ENCODE measurements at regions not wholly inside any gene's neighbourhood (a gene's known extent, or its start where the extent isn't known, plus 50 kb on each side); places are given as distances from the start of the nearest gene placed in this dataset.
"Not testable (repeated sequence)": the region's sequence is repeated elsewhere in the genome, so short reads cannot be mapped to it uniquely, and the experiment has no call there.

GRCh38 chr14:43522901-43523300 lies 984.2 kb downstream of the FSCB start:
- DNase-seq = no peak

- DNase-seq = no peak
Observed at GRCh38 chr14:43522191-43522590, 984.9 kb downstream of the FSCB start.

GRCh38 chr14:43503508-43503907 lies 1003.6 kb downstream of the FSCB start:
- DNase-seq = no peak

- not testable (repeated sequence) for DNase-seq
Observed at GRCh38 chr14:43492359-43492758, 1014.7 kb downstream of the FSCB start.

- DNase-seq = no peak
Observed at GRCh38 chr14:43483415-43483814, 1023.7 kb downstream of the FSCB start.

DNA sequence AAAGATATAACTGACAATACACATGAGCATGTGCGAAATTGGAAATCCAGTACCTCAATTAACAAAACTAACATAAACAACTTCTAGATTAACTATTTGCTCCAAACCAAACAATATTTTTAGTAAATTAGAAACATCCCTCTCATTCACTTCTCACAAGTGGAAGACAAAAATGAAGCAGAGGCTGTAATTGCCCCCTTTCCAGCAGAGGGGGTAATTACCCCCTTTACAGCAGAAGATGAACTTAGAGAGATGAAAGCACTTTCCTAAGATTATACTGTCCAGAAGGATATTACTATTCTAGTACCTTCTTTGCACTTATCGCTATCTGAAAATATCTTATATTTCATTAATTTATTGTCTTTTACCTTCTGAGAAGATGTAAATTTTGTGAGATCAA lies 1025.2 kb downstream of the FSCB start:
- DNase-seq = no peak

DNA sequence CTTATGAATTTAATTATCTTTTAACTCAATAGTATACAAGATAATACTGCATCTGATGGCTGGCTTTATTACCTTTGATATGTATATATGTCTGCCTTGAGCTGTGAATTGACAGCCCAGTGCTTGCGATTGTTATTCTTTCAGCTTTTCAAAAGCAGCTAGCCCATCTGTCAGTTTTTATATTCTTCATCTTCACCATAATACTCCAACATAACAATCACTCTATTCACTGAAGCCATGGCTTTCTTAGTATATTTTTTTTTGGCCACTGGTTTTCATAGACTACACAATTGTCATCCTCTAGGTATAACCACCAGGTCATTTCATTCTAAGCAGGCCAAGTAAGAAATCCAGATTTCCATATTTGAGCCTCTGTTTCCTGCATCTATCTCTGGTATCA lies 1026.1 kb downstream of the FSCB start:
- DNase-seq = no peak

- no peak for DNase-seq
Observed at GRCh38 chr14:43479596-43480195, 1027.4 kb downstream of the FSCB start.

- no peak for DNase-seq
Observed at GRCh38 chr14:43476822-43477221, 1030.3 kb downstream of the FSCB start.

DNA sequence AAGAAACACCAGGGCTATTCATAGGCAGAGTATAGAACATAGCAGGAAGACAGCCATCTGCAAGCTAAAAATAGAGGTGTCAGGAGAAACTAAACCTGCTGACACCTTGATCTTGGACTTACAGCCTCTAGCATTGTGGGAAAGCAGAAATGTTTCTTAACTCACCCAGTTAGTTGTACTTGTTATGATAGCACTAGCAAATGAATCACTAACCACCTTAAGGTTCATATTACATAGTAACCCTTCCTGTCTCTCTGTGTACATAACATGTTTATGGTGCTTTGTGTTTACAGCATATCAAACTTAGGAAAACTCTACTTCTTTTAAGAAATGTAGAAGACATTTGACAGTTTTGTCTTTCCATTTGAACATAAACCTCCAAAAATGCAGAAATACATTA lies 1031.3 kb downstream of the FSCB start:
- no peak for DNase-seq

DNA sequence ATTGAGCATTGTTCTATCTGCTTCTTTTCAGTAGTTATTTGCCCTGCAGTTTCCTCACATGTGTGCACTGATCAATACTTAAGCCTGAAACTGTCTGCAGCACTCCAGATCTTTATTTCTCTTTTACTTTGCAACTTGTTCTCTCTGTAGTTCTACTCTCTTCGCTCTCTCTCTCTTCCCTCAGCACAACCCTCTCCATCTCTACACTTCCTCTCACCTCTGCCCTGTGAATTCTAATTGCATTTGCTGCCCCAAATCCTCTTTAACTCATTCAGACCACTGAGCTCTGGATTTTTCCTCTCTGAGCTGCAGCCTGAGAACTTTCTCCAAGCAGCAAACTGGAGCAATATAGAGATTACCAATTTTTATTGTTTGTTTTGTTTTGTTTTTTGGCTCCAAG lies 1035.5 kb downstream of the FSCB start:
- DNase-seq = no peak

DNA sequence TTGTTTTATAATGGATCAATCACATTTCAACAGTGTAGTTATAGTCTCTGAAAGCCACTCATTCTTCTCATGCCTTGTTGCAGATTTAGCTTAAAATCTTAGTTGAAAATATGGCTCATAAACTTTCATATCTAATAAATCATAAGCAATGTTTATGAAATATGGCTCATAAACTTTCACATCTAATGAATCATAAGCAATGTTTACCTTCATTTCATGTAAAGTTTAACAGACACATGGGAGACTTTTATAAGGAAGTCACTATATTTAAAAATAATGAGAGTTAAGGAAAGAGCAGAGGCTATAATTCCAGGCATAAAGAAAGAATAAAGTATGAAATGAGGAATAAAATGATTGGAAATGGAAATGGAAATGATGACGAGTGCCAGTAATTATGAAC lies 1042.1 kb downstream of the FSCB start:
- no peak for DNase-seq

- DNase-seq = no peak
Observed at GRCh38 chr14:43449291-43449690, 1057.8 kb downstream of the FSCB start.

DNA sequence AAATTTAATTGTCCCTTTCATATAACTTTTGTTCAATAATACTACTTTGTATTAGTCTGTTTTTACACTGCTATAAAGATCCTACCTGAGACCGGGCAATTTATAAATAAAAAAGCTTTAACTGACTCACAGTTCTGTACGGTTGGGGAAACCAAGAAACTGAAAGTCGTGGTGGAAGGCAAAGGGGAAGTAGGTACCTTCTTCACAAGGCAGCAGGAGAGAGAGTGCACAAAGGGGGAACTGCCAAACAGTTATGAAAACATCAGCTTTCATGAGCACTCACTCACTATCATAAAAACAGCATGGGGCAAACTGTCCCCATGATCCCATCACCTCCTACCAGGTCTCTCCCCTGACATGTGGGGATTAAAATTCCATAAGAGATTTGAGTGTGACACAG lies 1069.0 kb downstream of the FSCB start:
- DNase-seq = no peak

DNA sequence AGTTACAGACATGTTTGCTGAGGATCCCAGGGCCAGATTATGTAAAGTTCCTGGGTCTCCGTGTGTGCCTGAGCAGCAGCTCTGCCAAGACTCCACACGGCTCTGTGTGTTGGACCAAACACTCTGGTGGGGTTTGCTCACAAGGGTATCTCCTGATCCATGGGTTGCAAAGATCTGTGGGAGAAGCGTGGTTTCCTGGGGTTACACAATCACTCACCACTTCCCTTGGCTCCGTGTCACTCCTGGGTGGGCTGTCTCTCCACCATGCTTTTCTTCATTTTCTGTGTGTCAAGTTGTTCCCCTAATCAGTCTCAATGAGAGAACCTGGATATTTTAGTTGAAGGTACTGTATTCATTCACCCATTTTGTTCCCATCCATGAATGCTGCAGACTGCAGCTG lies 1088.8 kb downstream of the FSCB start:
- no peak for DNase-seq

DNA sequence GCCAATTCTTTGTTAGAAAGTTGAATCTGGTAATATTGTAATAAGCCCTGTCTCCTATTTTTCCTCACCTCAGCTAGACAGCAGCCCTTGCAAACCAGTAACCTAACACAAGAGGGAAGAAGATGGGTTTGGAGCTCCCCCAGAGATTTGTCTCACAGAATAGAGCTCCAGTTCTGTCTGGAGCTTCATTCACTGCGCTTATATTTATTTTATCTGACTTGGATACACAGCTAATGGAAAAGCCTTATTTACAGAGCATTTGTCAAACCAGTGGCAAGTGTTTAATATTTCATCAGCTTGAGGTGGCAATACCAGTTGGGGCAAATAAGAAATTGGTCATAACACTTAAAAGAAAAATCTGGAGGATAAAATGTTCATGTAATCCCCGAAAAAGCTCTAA lies 1094.0 kb downstream of the FSCB start:
- DNase-seq = no peak

GRCh38 chr14:43411841-43412240 lies 1095.2 kb downstream of the FSCB start:
- no peak for DNase-seq

DNA sequence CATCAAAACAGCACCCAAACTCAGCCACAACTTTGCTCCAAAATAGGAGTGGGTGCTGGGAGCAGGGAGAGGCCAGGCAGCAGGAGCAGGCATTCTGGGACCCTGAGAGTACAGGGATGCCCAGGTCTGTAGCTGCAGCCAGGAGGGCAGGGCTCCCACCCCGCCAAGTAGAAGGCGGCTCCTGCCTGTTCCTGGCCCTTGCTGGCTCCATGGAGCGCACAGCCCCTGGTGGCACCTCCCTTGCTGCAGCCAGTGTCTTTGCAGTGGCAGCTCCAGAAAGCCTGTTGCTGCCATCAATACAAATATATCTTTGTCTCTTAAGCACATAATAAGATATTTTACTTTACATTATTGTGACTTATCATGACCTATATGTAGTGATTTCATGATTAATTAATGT lies 1096.5 kb downstream of the FSCB start:
- DNase-seq = no peak

DNA sequence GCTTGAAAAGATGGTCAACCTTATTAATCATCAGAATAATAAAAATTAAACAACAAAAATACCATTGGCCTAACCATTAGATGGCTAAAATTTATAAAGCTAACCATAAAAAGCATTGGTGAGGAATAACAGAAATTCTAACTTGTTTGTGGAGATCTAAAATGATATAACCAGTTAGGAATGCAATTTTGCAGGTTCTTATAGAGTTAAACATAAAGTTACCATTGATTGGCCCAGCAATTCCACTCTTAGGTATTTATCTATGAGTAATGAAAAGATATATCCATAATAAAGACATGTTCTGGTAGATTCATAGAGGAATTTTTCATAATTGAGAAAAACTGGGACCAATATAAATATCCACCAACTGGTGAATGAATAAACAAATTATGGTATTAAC lies 1098.6 kb downstream of the FSCB start:
- no peak for DNase-seq

- DNase-seq = no peak
Observed at GRCh38 chr14:43407706-43408105, 1099.4 kb downstream of the FSCB start.

DNA sequence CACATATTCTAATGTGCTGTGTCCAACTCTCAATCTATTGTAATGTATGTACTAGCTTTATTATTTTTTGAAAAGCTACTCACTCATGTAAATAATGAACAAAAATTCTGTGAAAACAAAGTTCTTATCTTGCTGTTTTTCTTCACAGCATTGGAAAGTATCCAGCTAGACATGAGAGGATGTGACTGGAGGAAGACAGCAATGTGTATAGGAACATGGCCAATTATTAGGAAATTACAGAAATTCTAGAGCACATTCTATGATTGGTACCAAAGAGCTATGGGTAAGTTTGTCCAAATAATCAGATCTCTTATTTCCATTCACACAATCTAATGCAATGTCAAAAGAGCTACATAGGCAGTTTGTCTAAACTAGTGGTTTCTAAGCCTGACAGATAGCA lies 1100.2 kb downstream of the FSCB start:
- no peak for DNase-seq

GRCh38 chr14:43399289-43399688 lies 1107.8 kb downstream of the FSCB start:
- no peak for DNase-seq

DNA sequence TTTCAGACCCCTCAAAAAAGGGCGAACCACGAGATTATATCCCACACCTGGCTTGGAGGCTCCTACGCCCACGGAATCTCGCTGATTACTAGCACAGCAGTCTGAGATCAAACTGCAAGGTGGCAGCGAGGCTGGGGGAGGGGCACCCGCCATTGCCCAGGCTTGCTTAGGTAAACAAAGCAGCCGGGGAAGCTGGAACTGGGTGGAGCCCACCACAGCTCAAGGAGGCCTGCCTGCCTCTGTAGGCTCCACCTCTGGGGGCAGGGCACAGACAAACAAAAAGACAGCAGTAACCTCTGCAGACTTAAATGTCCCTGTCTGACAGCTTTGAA lies 1136.6 kb downstream of the FSCB start:
- not testable (repeated sequence) for DNase-seq

GRCh38 chr14:43369710-43370564 lies 1137.1 kb downstream of the FSCB start:
- DNase-seq = no peak

DNA sequence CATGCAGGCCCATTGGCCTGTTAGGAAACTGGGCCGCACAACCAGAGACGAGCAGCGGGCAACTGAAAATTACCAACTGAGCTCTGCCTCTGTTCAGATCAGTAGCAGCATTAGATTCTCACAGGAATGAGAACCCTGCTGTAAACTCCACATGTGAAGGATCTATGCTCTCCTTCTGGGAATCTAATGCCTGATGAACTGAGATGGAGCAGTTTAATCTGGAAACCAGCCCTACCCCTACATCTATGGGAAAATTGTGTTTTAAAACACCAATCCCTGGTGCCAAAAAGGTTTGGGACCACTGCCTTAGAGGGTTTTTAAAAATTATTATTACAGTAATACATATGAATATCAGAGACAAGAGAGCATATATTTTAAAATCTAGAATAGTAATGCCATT lies 1144.5 kb downstream of the FSCB start:
- no peak for DNase-seq
